Peyer's patch (tissue), 4 donors: ENCODE measurements at regions not wholly inside any gene's neighbourhood (a gene's known extent, or its start where the extent isn't known, plus 50 kb on each side); places are given as distances from the start of the nearest gene placed in this dataset.

Experiments
- CTCF ChIP-seq, 6 experiments: fragments of 450-650 bp in 4 of 6; fragments of 200-600 bp in 2 of 6; sonication (generic) in 1 of 6; IDR thresholded peaks; one replicate each; pipeline ENCODE4 v1.5.1; 2017 to 2019; ENCODE audit warnings: antibody characterized with exemption in 6 of 6, mild to moderate bottlenecking in 3 of 6, moderate library complexity in 1 of 6
- POLR2A ChIP-seq, 2 donors: fragments of 450-650 bp; IDR thresholded peaks; one replicate each; pipeline ENCODE4 v1.5.1; 2017; ENCODE audit warnings: antibody characterized with exemption in 2 of 2, mild to moderate bottlenecking in 2 of 2, moderate library complexity in 2 of 2

GRCh38 chr6:104166055-104166668 is 693.6 kb downstream of the HACE1 start:
- TF ChIP-seq POLR2A (IDR thresholded peaks at IDR 0.05), result no peak
- no peak for TF ChIP-seq CTCF (IDR thresholded peaks at IDR 0.05)
